ENCODE measurements at regions not wholly inside any gene's neighbourhood (a gene's known extent, or its start where the extent isn't known, plus 50 kb on each side); places are given as distances from the start of the nearest gene placed in this dataset.

- intact Hi-C loops (cut with DNase I) = loop anchor here (5.0 kb wide), 1 partner anchor 76 kb away; no protein-coding TSS in a partner anchor
- no peak for FAIRE-seq
- H3K4me1 ChIP-seq (ENCODE audit: control insufficient read depth in 2 of 3, insufficient read depth in 2 of 3, low read depth in 1 of 3, low read length in 3 of 3) = peaks cover 0 to 12% (median 8%) of the 10 kb centered on the region in 3 donors
These were observed 51.9 kb upstream of the CD34 start for GRCh38 chr1:207962716-207963426.

More at GRCh38 chr1:207962716-207963426, 51.9 kb upstream of the CD34 start:
- Histone ChIP-seq H3K9me3 (ENCODE audit: control insufficient read depth in 2 of 3, insufficient read depth in 1 of 3, low read length in 3 of 3) (no peaks in the 10 kb centered on the region), H3K36me3 (ENCODE audit: control insufficient read depth in 2 of 3, insufficient read depth in 3 of 3, low read length in 3 of 3) (no peaks in the 10 kb centered on the region), H3K9ac (ENCODE audit: low read length in 3 of 3) (peak overlapping the region in 2 of 3 donors; percentile 54 to 83), H3K4me3 (ENCODE audit: low read length in 3 of 3) (peak overlapping the region; percentile 22 to 72 (median 67)), H3K27ac (ENCODE audit: low read depth in 2 of 2, low read length in 2 of 2) (peak overlapping the region; percentile 71 to 93), H3K27me3 (ENCODE audit: control insufficient read depth, insufficient read depth, low read length) (peaks cover 5% of the 10 kb centered on the region)
- peak in 3 of 5 donors; percentile 58 to 81 (median 60) for DNase-seq
- TF ChIP-seq CTCF (IDR thresholded peaks at IDR 0.05; ENCODE audit: borderline replicate concordance, extremely low read depth, insufficient read depth) = no peak

Data from kidney (tissue), 13 donors.